IMR-90 (cell line): ENCODE measurements at regions not wholly inside any gene's neighbourhood (a gene's known extent, or its start where the extent isn't known, plus 50 kb on each side); places are given as distances from the start of the nearest gene placed in this dataset.
A peak's percentile ranks its signal among the peaks of the same experiment; 100 is the strongest.

Experiments
- ATAC-seq: fragments of 200-7000 bp; cut with Tn5 transposase; 2 replicates; pipeline ENCODE4 v1.9.1; 2020; ENCODE audit warnings: low read depth, mild to moderate bottlenecking, moderate library complexity
- BruUV-seq: library from RNA; stranded (reverse); fragments of 400-500 nt; replicated peaks from 2 replicates; lab custom pipeline; 2021; lab: Mats Ljungman, UMichigan
- CTCF ChIA-PET: fragments of 300-600 bp; formaldehyde crosslinking; extraction: SDS; loops from one replicate; lab custom pipeline; 2021; ENCODE audit warnings: antibody characterized with exemption; lab: Yijun Ruan, JAX
- POLR2A ChIA-PET: fragments of 300-600 bp; sonication (Branson Sonifier 250); formaldehyde crosslinking; loops from one replicate; lab custom pipeline; 2022; ENCODE audit warnings: antibody characterized with exemption; ENCODE audit not compliant: unreplicated experiment; lab: Charles Lee
- DNase-seq: peaks from one replicate; pipeline ENCODE4 v3.0.0; 2013
- H2AFZ ChIP-seq: replicated peaks from 2 replicates; pipeline ENCODE3; 2013; ENCODE audit warnings: low read length, mild to moderate bottlenecking; ENCODE audit not compliant: poor library complexity
- H2AK5ac ChIP-seq: 2 replicates; pipeline ENCODE4 v1.6.1; 2013; ENCODE audit warnings: low read depth, low read length, inconsistent platforms
- H2AK9ac ChIP-seq: replicated peaks from 2 replicates; pipeline ENCODE3; 2013; ENCODE audit warnings: mild to moderate bottlenecking, low read depth, low read length, moderate library complexity; ENCODE audit not compliant: poor library complexity
- H2BK120ac ChIP-seq: 2 replicates; pipeline ENCODE4 v1.6.1; 2013; ENCODE audit warnings: low read depth, low read length, inconsistent platforms
- H2BK15ac ChIP-seq: 3 replicates; pipeline ENCODE4 v1.6.1; 2013; ENCODE audit warnings: low read depth, low read length, inconsistent platforms
- H2BK20ac ChIP-seq: 2 replicates; pipeline ENCODE4 v1.6.1; 2013; ENCODE audit warnings: low read depth, mild to moderate bottlenecking, inconsistent platforms, low read length, moderate library complexity
- H2BK5ac ChIP-seq: 2 replicates; pipeline ENCODE4 v1.6.1; 2013; ENCODE audit warnings: mild to moderate bottlenecking, low read depth, low read length, inconsistent platforms; ENCODE audit not compliant: poor library complexity, severe bottlenecking
- H3K14ac ChIP-seq: replicated peaks from 2 replicates; pipeline ENCODE4 v1.6.1; 2013; ENCODE audit warnings: low read depth, low read length, inconsistent platforms
- H3K18ac ChIP-seq: 2 replicates; pipeline ENCODE4 v1.6.1; 2013; ENCODE audit warnings: low read depth, low read length, control low read depth
- H3K23ac ChIP-seq: 2 replicates; pipeline ENCODE4 v1.6.1; 2013; ENCODE audit warnings: low read depth, low read length, inconsistent platforms
- H3K27ac ChIP-seq: 2 replicates; pipeline ENCODE4 v1.5.1; 2013; ENCODE audit warnings: mild to moderate bottlenecking, control low read depth, low read length; ENCODE audit not compliant: insufficient read depth
- H3K27me3 ChIP-seq: 2 replicates; pipeline ENCODE4 v1.6.1; 2013; ENCODE audit warnings: low read length; ENCODE audit not compliant: control insufficient read depth, insufficient read depth
- H3K36me3 ChIP-seq: 2 replicates; pipeline ENCODE4 v1.6.1; 2013; ENCODE audit warnings: low read length, mixed read lengths; ENCODE audit not compliant: control insufficient read depth, insufficient read depth
- H3K4ac ChIP-seq: 2 replicates; pipeline ENCODE4 v1.6.1; 2013; ENCODE audit warnings: low read depth, low read length, inconsistent platforms
- H3K4me1 ChIP-seq: 2 replicates; pipeline ENCODE4 v1.6.1; 2013; ENCODE audit warnings: low read length, mixed read lengths; ENCODE audit not compliant: control insufficient read depth, insufficient read depth
- H3K4me2 ChIP-seq: 2 replicates; pipeline ENCODE4 v1.6.1; 2013; ENCODE audit warnings: low read depth, mild to moderate bottlenecking, control low read depth, low read length, moderate library complexity
- H3K4me3 ChIP-seq: 2 replicates; pipeline ENCODE4 v1.5.1; 2013; ENCODE audit warnings: low read depth, mild to moderate bottlenecking, control low read depth, low read length, moderate library complexity; ENCODE audit not compliant: insufficient read depth
- H3K56ac ChIP-seq: 2 replicates; pipeline ENCODE4 v1.6.1; 2013; ENCODE audit warnings: low read length, inconsistent platforms; ENCODE audit not compliant: insufficient read depth; ENCODE audit errors: extremely low read depth
- H3K79me1 ChIP-seq, 2 experiments: 2 replicates each; pipeline ENCODE4 v1.6.1; 2013; ENCODE audit warnings: low read length in 2 of 2, inconsistent platforms in 1 of 2, low read depth in 1 of 2
- H3K9ac ChIP-seq: 2 replicates; pipeline ENCODE4 v1.6.1; 2013; ENCODE audit warnings: low read depth, low read length, control low read depth
- H3K9me1 ChIP-seq: 2 replicates; pipeline ENCODE4 v1.6.1; 2013; ENCODE audit warnings: low read length, inconsistent platforms; ENCODE audit not compliant: insufficient read depth
- H3K9me3 ChIP-seq: 2 replicates; pipeline ENCODE4 v1.6.1; 2013; ENCODE audit warnings: low read length; ENCODE audit not compliant: control insufficient read depth, insufficient read depth
- H4K20me1 ChIP-seq: 2 replicates; pipeline ENCODE4 v1.6.1; 2013; ENCODE audit warnings: low read length, inconsistent platforms; ENCODE audit not compliant: insufficient read depth
- H4K5ac ChIP-seq: 2 replicates; pipeline ENCODE4 v1.6.1; 2013; ENCODE audit warnings: mild to moderate bottlenecking, low read depth, low read length, control low read depth
- H4K8ac ChIP-seq, 2 experiments: 2 replicates each; pipeline ENCODE4 v1.6.1; 2013; ENCODE audit warnings: low read depth in 2 of 2, low read length in 2 of 2, control low read depth in 1 of 2, inconsistent platforms in 1 of 2
- H4K91ac ChIP-seq: 2 replicates; pipeline ENCODE4 v1.6.1; 2013; ENCODE audit warnings: low read depth, low read length, inconsistent platforms; ENCODE audit not compliant: insufficient read depth
- BHLHE40 ChIP-seq: fragments of 150-350 bp; IDR thresholded peaks from 2 replicates; pipeline ENCODE4 v1.6.1; 2016; ENCODE audit warnings: mild to moderate bottlenecking, low read depth, low read length
- CEBPB ChIP-seq: IDR thresholded peaks from 2 replicates; pipeline ENCODE4 v1.6.1; 2012; ENCODE audit warnings: low read depth, low read length, improper control_type of control experiment
- CHD1 ChIP-seq: IDR thresholded peaks from 2 replicates; pipeline ENCODE4 v1.6.1; 2012; ENCODE audit warnings: low read depth, low read length, improper control_type of control experiment
- FOS ChIP-seq: fragments of 150-350 bp; IDR thresholded peaks from 2 replicates; pipeline ENCODE4 v1.6.1; 2016; ENCODE audit warnings: low read depth, low read length
- MAFK ChIP-seq: IDR thresholded peaks from 2 replicates; pipeline ENCODE4 v1.6.1; 2012; ENCODE audit warnings: low read depth, low read length, improper control_type of control experiment
- MAZ ChIP-seq: IDR thresholded peaks from 2 replicates; pipeline ENCODE4 v1.6.1; 2012; ENCODE audit warnings: low read depth, mild to moderate bottlenecking, low read length, improper control_type of control experiment, moderate library complexity, borderline replicate concordance
- MXI1 ChIP-seq: IDR thresholded peaks from 2 replicates; pipeline ENCODE4 v1.6.1; 2012; ENCODE audit warnings: low read depth, mild to moderate bottlenecking, low read length, moderate library complexity, borderline replicate concordance
- NFE2L2 ChIP-seq: fragments of 150-350 bp; IDR thresholded peaks from 2 replicates; pipeline ENCODE4 v1.6.1; 2016; ENCODE audit warnings: low read depth, mild to moderate bottlenecking, low read length
- POLR2A ChIP-seq: IDR thresholded peaks from 2 replicates; pipeline ENCODE4 v1.6.1; 2012; ENCODE audit warnings: mild to moderate bottlenecking, low read depth, low read length
- RAD21 ChIP-seq: IDR thresholded peaks from 2 replicates; pipeline ENCODE4 v1.6.1; 2012; ENCODE audit warnings: low read length, improper control_type of control experiment
- RCOR1 ChIP-seq: IDR thresholded peaks from 2 replicates; pipeline ENCODE4 v1.6.1; 2012; ENCODE audit warnings: mild to moderate bottlenecking, low read length, improper control_type of control experiment; ENCODE audit not compliant: insufficient replicate concordance
- RFX5 ChIP-seq: IDR thresholded peaks from 2 replicates; pipeline ENCODE4 v1.8.0; 2012; ENCODE audit warnings: low read depth, mild to moderate bottlenecking, low read length, moderate library complexity
- SMC3 ChIP-seq: fragments of 150-350 bp; IDR thresholded peaks from 2 replicates; pipeline ENCODE4 v1.6.1; 2016; ENCODE audit warnings: low read depth, mild to moderate bottlenecking, antibody characterized with exemption, low read length, moderate library complexity
- WGBS, 2 experiments: methylation state at CpG; one replicate each; pipeline versions ENCODE4 v1.1.5 to v1.1.7; 2013; ENCODE audit warnings: missing lambda C conversion rate in 2 of 2; ENCODE audit not compliant: insufficient read length in 1 of 2; ENCODE audit errors: extremely low coverage in 2 of 2; 5-methylcytosine and 5-hydroxymethylcytosine counted together
- dilution Hi-C: fragments of 300-500 bp; cut with HindIII; formaldehyde crosslinking; loops from one replicate; pipeline ENCODE4 v1.14.3; 2018; ENCODE audit warnings: low sequenced_read_pairs; ENCODE audit not compliant: unreplicated experiment
- in situ Hi-C: fragments of 300-500 bp; cut with MboI; formaldehyde crosslinking; loops from 3 replicates; pipeline ENCODE4 v1.14.3; 2019; ENCODE audit warnings: low sequenced_read_pairs, inconsistent platforms, mixed read lengths
- intact Hi-C: fragments of 100-400 bp; cut with micrococcal nuclease; formaldehyde crosslinking; loops from 2 replicates; pipeline ENCODE4 v1.10.0; 2022
- TF ChIP-seq, protein P1 (sequence below): fragments of 150-350 bp; IDR thresholded peaks from 2 replicates; pipeline ENCODE4 v1.6.1; 2017; ENCODE audit warnings: mild to moderate bottlenecking, antibody characterized with exemption, low read length, low read depth
- TF ChIP-seq, protein P2 (sequence below): conservative IDR thresholded peaks from 2 replicates; pipeline ENCODE4 v1.5.1; 2012; ENCODE audit warnings: mild to moderate bottlenecking, low read depth, low read length, improper control_type of control experiment
- TF ChIP-seq, protein P3 (sequence below): fragments of 150-350 bp; IDR thresholded peaks from 2 replicates; pipeline ENCODE4 v1.6.1; 2016; ENCODE audit warnings: low read depth, mild to moderate bottlenecking, low read length, moderate library complexity, borderline replicate concordance

DNA sequence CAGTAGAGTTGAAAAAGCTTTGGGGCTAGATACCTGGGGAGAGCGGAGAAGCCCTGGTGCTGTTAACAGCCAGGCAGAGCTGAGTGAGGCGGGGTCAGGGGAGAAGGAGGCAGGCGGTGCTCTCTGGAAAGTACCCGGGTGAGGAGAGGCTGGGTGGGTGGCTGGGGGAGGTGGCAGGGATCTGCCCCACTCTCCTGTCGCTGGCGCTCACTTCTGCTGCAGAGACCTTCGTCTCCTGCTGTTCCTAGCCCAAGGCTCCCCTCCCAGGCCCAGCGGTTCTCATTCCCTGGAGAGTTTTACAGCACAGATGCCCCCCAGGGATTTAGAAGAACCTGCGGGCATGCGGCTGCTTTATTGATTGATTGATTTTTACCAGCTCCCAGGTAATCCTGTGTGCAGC lies 302.8 kb downstream of the IRF8 start:
- H2AK5ac ChIP-seq, result peak overlapping the region; percentile 84; the same call in 1 of the 2 replicates
- CTCF ChIA-PET, result no interaction called here
- POLR2A ChIA-PET, result interaction anchor here (0.7 kb wide), 1 partner anchor 853 kb away, joined by 3 read pairs; no protein-coding TSS in a partner anchor
- H2AFZ ChIP-seq, result no peak overlapping the region
- H4K20me1 ChIP-seq, result no peaks in the 10 kb centered on the region
- no CpG with 5 or more reads among the region's 10 CpGs for WGBS, 2 experiments
- peaks cover 15% of the 10 kb centered on the region for H3K4me1 ChIP-seq
- intact Hi-C loops, result no loop called here
- in situ Hi-C loops, result no loop called here
- peak overlapping the region; percentile 17; the same call in 1 of the 2 replicates for H2BK20ac ChIP-seq
- H4K5ac ChIP-seq, result no peak overlapping the region
- no TSS peak for BruUV-seq
- no peak overlapping the region for H3K4me3 ChIP-seq
- no peak overlapping the region for H3K27ac ChIP-seq
- H3K36me3 ChIP-seq, result no peaks in the 10 kb centered on the region
- no peak overlapping the region for H3K9ac ChIP-seq
- H2BK5ac ChIP-seq, result no peak overlapping the region
- peaks cover 0 to 3% of the 10 kb centered on the region in 2 experiments; a peak in 1 of 4 replicates for H3K79me1 ChIP-seq
- no peak overlapping the region for H4K8ac ChIP-seq
- H3K27me3 ChIP-seq, result no peaks in the 10 kb centered on the region
- H3K14ac ChIP-seq, result no peak overlapping the region
- no peak overlapping the region; the same call in 2 of the 3 replicates for H2BK15ac ChIP-seq
- peak overlapping the region; percentile 67 for H2BK120ac ChIP-seq
- no peak overlapping the region for H3K4me2 ChIP-seq
- H3K4ac ChIP-seq, result peak overlapping the region; percentile 69; the same call in 1 of the 2 replicates
- DNase-seq (no peak), ATAC-seq (no peak)
- H2AK9ac ChIP-seq, result no peak overlapping the region
- H3K56ac ChIP-seq, result no peak overlapping the region
- H3K9me3 ChIP-seq, result no peaks in the 10 kb centered on the region
- no peak for TF ChIP-seq CHD1
- TF ChIP-seq RAD21, result no peak
- TF ChIP-seq CEBPB, result no peak
- no peak for TF ChIP-seq MXI1
- TF ChIP-seq, protein P1, sequence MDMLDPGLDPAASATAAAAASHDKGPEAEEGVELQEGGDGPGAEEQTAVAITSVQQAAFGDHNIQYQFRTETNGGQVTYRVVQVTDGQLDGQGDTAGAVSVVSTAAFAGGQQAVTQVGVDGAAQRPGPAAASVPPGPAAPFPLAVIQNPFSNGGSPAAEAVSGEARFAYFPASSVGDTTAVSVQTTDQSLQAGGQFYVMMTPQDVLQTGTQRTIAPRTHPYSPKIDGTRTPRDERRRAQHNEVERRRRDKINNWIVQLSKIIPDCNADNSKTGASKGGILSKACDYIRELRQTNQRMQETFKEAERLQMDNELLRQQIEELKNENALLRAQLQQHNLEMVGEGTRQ, result no peak
- no peak for TF ChIP-seq NFE2L2
- TF ChIP-seq, protein P2, sequence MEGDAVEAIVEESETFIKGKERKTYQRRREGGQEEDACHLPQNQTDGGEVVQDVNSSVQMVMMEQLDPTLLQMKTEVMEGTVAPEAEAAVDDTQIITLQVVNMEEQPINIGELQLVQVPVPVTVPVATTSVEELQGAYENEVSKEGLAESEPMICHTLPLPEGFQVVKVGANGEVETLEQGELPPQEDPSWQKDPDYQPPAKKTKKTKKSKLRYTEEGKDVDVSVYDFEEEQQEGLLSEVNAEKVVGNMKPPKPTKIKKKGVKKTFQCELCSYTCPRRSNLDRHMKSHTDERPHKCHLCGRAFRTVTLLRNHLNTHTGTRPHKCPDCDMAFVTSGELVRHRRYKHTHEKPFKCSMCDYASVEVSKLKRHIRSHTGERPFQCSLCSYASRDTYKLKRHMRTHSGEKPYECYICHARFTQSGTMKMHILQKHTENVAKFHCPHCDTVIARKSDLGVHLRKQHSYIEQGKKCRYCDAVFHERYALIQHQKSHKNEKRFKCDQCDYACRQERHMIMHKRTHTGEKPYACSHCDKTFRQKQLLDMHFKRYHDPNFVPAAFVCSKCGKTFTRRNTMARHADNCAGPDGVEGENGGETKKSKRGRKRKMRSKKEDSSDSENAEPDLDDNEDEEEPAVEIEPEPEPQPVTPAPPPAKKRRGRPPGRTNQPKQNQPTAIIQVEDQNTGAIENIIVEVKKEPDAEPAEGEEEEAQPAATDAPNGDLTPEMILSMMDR, result no peak
- TF ChIP-seq MAZ, result no peak
- no peak for TF ChIP-seq RFX5
- TF ChIP-seq SMC3, result no peak
- no peak for TF ChIP-seq FOS
- TF ChIP-seq, protein P3, sequence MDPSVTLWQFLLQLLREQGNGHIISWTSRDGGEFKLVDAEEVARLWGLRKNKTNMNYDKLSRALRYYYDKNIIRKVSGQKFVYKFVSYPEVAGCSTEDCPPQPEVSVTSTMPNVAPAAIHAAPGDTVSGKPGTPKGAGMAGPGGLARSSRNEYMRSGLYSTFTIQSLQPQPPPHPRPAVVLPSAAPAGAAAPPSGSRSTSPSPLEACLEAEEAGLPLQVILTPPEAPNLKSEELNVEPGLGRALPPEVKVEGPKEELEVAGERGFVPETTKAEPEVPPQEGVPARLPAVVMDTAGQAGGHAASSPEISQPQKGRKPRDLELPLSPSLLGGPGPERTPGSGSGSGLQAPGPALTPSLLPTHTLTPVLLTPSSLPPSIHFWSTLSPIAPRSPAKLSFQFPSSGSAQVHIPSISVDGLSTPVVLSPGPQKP, result no peak
- TF ChIP-seq BHLHE40, result no peak
- TF ChIP-seq POLR2A, result no peak
- TF ChIP-seq RCOR1, result no peak
- TF ChIP-seq MAFK, result no peak
- H3K23ac ChIP-seq, result no peak overlapping the region
- H4K91ac ChIP-seq, result peak overlapping the region; percentile 46; the same call in 1 of the 2 replicates
- no peak overlapping the region for H3K18ac ChIP-seq
- no peaks in the 10 kb centered on the region for H3K9me1 ChIP-seq
- dilution Hi-C loops, result no loop called here
